Epithelial cell of proximal tubule (primary cell): ENCODE measurements at regions not wholly inside any gene's neighbourhood (a gene's known extent, or its start where the extent isn't known, plus 50 kb on each side); places are given as distances from the start of the nearest gene placed in this dataset.

ENCODE experiments used
- DNase-seq: peaks from one replicate; pipeline ENCODE4 v3.0.0-alpha.2; 2011; ENCODE audit warnings: low read depth
- H3K4me3 ChIP-seq: 2 replicates; pipeline ENCODE4 v1.5.1; 2011; ENCODE audit warnings: low read depth, mild to moderate bottlenecking, low read length
- CTCF ChIP-seq: conservative IDR thresholded peaks from 2 replicates; pipeline ENCODE4 v1.5.1; 2012; ENCODE audit warnings: low read depth, mild to moderate bottlenecking, low read length

GRCh38 chr6:169161572-169162167, 92.0 kb downstream of the THBS2 start:
- DNase-seq, result no peak
- no peak for TF ChIP-seq CTCF
- no peak overlapping the region for H3K4me3 ChIP-seq

GRCh38 chr6:169160855-169161560, 92.6 kb downstream of the THBS2 start:
- no peak for TF ChIP-seq CTCF
- H3K4me3 ChIP-seq, result no peak overlapping the region
- no peak for DNase-seq

- no peak for TF ChIP-seq CTCF
- no peak overlapping the region for H3K4me3 ChIP-seq
- no peak for DNase-seq
Measured at GRCh38 chr6:169160091-169160854, 93.4 kb downstream of the THBS2 start.

- TF ChIP-seq CTCF, result no peak
- H3K4me3 ChIP-seq, result no peak overlapping the region
- no peak for DNase-seq
Measured at GRCh38 chr6:169159331-169159730, 94.3 kb downstream of the THBS2 start.

- no peak for DNase-seq
- TF ChIP-seq CTCF, result no peak
- no peak overlapping the region for H3K4me3 ChIP-seq
Measured at GRCh38 chr6:169158691-169159090, 95.0 kb downstream of the THBS2 start.

GRCh38 chr6:169158174-169158573, 95.5 kb downstream of the THBS2 start:
- no peak overlapping the region for H3K4me3 ChIP-seq
- DNase-seq, result no peak
- no peak for TF ChIP-seq CTCF
